Keratinocyte (primary cell): ENCODE measurements at regions not wholly inside any gene's neighbourhood (a gene's known extent, or its start where the extent isn't known, plus 50 kb on each side); places are given as distances from the start of the nearest gene placed in this dataset.

Experiments
- DNase-seq: peaks from one replicate; pipeline ENCODE4 v3.0.0-alpha.2; 2011; ENCODE audit warnings: low read depth, missing footprints, low spot score
- FAIRE-seq: peaks from 2 replicates; lab custom pipeline; 2011; peaks lifted over from hg19 to GRCh38; lab: Jason Lieb, UNC
- H2AFZ ChIP-seq: 2 replicates; pipeline ENCODE4 v1.6.0; 2012; ENCODE audit warnings: low read length, control low read depth, inconsistent platforms; ENCODE audit not compliant: control insufficient read depth
- H3K27ac ChIP-seq: 2 replicates; pipeline ENCODE4 v1.5.1; 2011; ENCODE audit warnings: low read length; ENCODE audit not compliant: control insufficient read depth, insufficient read depth
- H3K27me3 ChIP-seq: 3 replicates; pipeline ENCODE4 v1.6.0; 2011; ENCODE audit warnings: low read length; ENCODE audit not compliant: control insufficient read depth, insufficient read depth; ENCODE audit errors: extremely low read depth
- H3K36me3 ChIP-seq, 2 experiments: 2 replicates in 1 of 2; 3 replicates in 1 of 2; pipeline ENCODE4 v1.5.1; 2011; ENCODE audit warnings: low read length in 2 of 2, mild to moderate bottlenecking in 1 of 2; ENCODE audit not compliant: control insufficient read depth in 2 of 2, insufficient read depth in 2 of 2; ENCODE audit errors: extremely low read depth in 1 of 2
- H3K4me1 ChIP-seq: 3 replicates; pipeline ENCODE4 v1.5.1; 2011; ENCODE audit warnings: low read length; ENCODE audit not compliant: control insufficient read depth, insufficient read depth; ENCODE audit errors: extremely low read depth
- H3K4me2 ChIP-seq: 3 replicates; pipeline ENCODE4 v1.6.0; 2011; ENCODE audit warnings: low read depth, low read length; ENCODE audit not compliant: control insufficient read depth, insufficient read depth; ENCODE audit errors: extremely low read depth
- H3K4me3 ChIP-seq, 3 experiments: fragments of 200-600 bp in 1 of 3; sonication (generic) in 1 of 3; 2 replicates in 2 of 3; 3 replicates in 1 of 3; pipeline ENCODE4 v1.5.1; 2011 to 2016; ENCODE audit warnings: low read length in 3 of 3, mild to moderate bottlenecking in 3 of 3, control low read depth in 2 of 3, inconsistent platforms in 1 of 3, low read depth in 1 of 3, mixed read lengths in 1 of 3, mixed run types in 1 of 3, moderate library complexity in 1 of 3; ENCODE audit not compliant: control insufficient read depth in 2 of 3, insufficient read depth in 2 of 3; ENCODE audit errors: extremely low read depth in 1 of 3
- H3K79me2 ChIP-seq: 2 replicates; pipeline ENCODE4 v1.6.0; 2012; ENCODE audit warnings: low read length; ENCODE audit not compliant: control insufficient read depth, insufficient read depth
- H3K9ac ChIP-seq: 3 replicates; pipeline ENCODE4 v1.6.0; 2011; ENCODE audit warnings: low read length; ENCODE audit not compliant: control insufficient read depth, insufficient read depth; ENCODE audit errors: extremely low read depth
- H3K9me1 ChIP-seq: 3 replicates; pipeline ENCODE4 v1.6.0; 2011; ENCODE audit warnings: low read length; ENCODE audit not compliant: control insufficient read depth, insufficient read depth; ENCODE audit errors: extremely low read depth
- H3K9me3 ChIP-seq: 2 replicates; pipeline ENCODE4 v1.5.1; 2012; ENCODE audit warnings: low read depth, low read length; ENCODE audit not compliant: control insufficient read depth
- H4K20me1 ChIP-seq: 3 replicates; pipeline ENCODE4 v1.6.0; 2011; ENCODE audit warnings: low read length; ENCODE audit not compliant: control insufficient read depth, insufficient read depth; ENCODE audit errors: extremely low read depth
- CTCF ChIP-seq, 3 experiments: IDR thresholded peaks in 1 of 3; conservative IDR thresholded peaks in 1 of 3; optimal IDR thresholded peaks in 1 of 3; 2 replicates in 2 of 3; 3 replicates in 1 of 3; pipeline versions ENCODE3 to v1.5.1; 2011; ENCODE audit warnings: low read length in 3 of 3, mild to moderate bottlenecking in 3 of 3, moderate library complexity in 2 of 3, control low read depth in 1 of 3, inconsistent platforms in 1 of 3; ENCODE audit not compliant: insufficient read depth in 2 of 3; ENCODE audit errors: extremely low read depth in 1 of 3
- EZH2 ChIP-seq: IDR thresholded peaks from one replicate; pipeline ENCODE4 v1.6.1; 2012; ENCODE audit warnings: inconsistent platforms, mild to moderate bottlenecking, low read length, moderate library complexity
- dilution Hi-C: fragments of 300-500 bp; cut with MboI; formaldehyde crosslinking; loops from one replicate; pipeline ENCODE4 v1.7.0; 2020; ENCODE audit warnings: low sequenced_read_pairs; ENCODE audit not compliant: extremely low pct_ligation_motif_present

- no peak overlapping the region for H2AFZ ChIP-seq
- no peak overlapping the region for H3K9ac ChIP-seq
- TF ChIP-seq EZH2 = no peak
- no peak for TF ChIP-seq CTCF (optimal IDR thresholded peaks at IDR 0.05 in 1 of 3, IDR thresholded peaks at IDR 0.05 in 1 of 3, conservative IDR thresholded peaks at IDR 0.05 in 1 of 3; ENCODE audit: extremely low read depth in 1 of 3, insufficient read depth in 2 of 3, low read length in 3 of 3)
- no peak overlapping the region for H3K27ac ChIP-seq
- H3K4me2 ChIP-seq = no peak overlapping the region
- H3K9me1 ChIP-seq = no peaks in the 10 kb centered on the region
- H3K4me1 ChIP-seq = no peaks in the 10 kb centered on the region
- no peaks in the 10 kb centered on the region for H3K36me3 ChIP-seq
- H3K4me3 ChIP-seq = no peak overlapping the region
- FAIRE-seq (no peak), DNase-seq (no peak)
- no peaks in the 10 kb centered on the region for H4K20me1 ChIP-seq
- dilution Hi-C loops = no loop called here
- no peaks in the 10 kb centered on the region for H3K9me3 ChIP-seq
- H3K27me3 ChIP-seq = no peaks in the 10 kb centered on the region
- no peaks in the 10 kb centered on the region for H3K79me2 ChIP-seq
Measured at GRCh38 chr7:135817583-135817982, 69.0 kb upstream of the FAM180A start.

- no peaks in the 10 kb centered on the region for H3K9me1 ChIP-seq
- H3K4me1 ChIP-seq = no peaks in the 10 kb centered on the region
- no peak for TF ChIP-seq CTCF (optimal IDR thresholded peaks at IDR 0.05 in 1 of 3, IDR thresholded peaks at IDR 0.05 in 1 of 3, conservative IDR thresholded peaks at IDR 0.05 in 1 of 3; ENCODE audit: extremely low read depth in 1 of 3, insufficient read depth in 2 of 3, low read length in 3 of 3)
- TF ChIP-seq EZH2 = no peak
- no peak for FAIRE-seq
- H3K27ac ChIP-seq = no peak overlapping the region
- H3K36me3 ChIP-seq = no peaks in the 10 kb centered on the region
- no peak overlapping the region for H3K9ac ChIP-seq
- H3K4me3 ChIP-seq = no peak overlapping the region
- no peak overlapping the region for H2AFZ ChIP-seq
- no peaks in the 10 kb centered on the region for H4K20me1 ChIP-seq
- dilution Hi-C loops = no loop called here
- DNase-seq = no peak
- no peaks in the 10 kb centered on the region for H3K79me2 ChIP-seq
- H3K9me3 ChIP-seq = no peaks in the 10 kb centered on the region
- peaks cover 4% of the 10 kb centered on the region for H3K27me3 ChIP-seq
- no peak overlapping the region for H3K4me2 ChIP-seq
Measured at GRCh38 chr7:135815033-135815432, 66.4 kb upstream of the FAM180A start.
